RWPE1 (cell line): ENCODE measurements at regions not wholly inside any gene's neighbourhood (a gene's known extent, or its start where the extent isn't known, plus 50 kb on each side); places are given as distances from the start of the nearest gene placed in this dataset.

Experiments
- CTCF ChIA-PET: fragments of 350-600 bp; sonication (Branson Sonifier 250); formaldehyde crosslinking; extraction: SDS; loops from one replicate; lab custom pipeline; 2021; lab: Yijun Ruan, JAX
- POLR2A ChIA-PET: fragments of 400-600 bp; formaldehyde crosslinking; extraction: SDS; loops from one replicate; lab custom pipeline; 2020; ENCODE audit warnings: antibody characterized with exemption; ENCODE audit not compliant: low non-redundant PET; lab: Yijun Ruan, JAX
- DNase-seq: peaks from one replicate; pipeline ENCODE4 v3.0.0; 2012; ENCODE audit warnings: low spot score
- H3K27ac ChIP-seq: fragments of 450-650 bp; 2 replicates; pipeline ENCODE4 v1.5.1; 2017
- CTCF ChIP-seq: fragments of 450-650 bp; conservative IDR thresholded peaks from 2 replicates; pipeline ENCODE4 v1.5.1; 2017; ENCODE audit warnings: low read depth, mild to moderate bottlenecking

GRCh38 chr12:87849074-87849473 lies 180.1 kb downstream of the C12orf50 start:
- ChIA-PET CTCF (interaction anchor here (0.6 to 1.2 kb wide), 4 partner anchors 9 to 780 kb away, joined by 3 to 4 read pairs (median 4); no protein-coding TSS in a partner anchor), POLR2A (no interaction called here)
- no peak for DNase-seq
- no peak for TF ChIP-seq CTCF
- no peak overlapping the region for H3K27ac ChIP-seq

GRCh38 chr12:87848248-87848868 lies 180.8 kb downstream of the C12orf50 start:
- H3K27ac ChIP-seq: no peak overlapping the region
- TF ChIP-seq CTCF: peak; percentile 84
- ChIA-PET CTCF (interaction anchor here (0.5 to 1.2 kb wide), 7 partner anchors 8 to 1052 kb away, joined by 3 to 12 read pairs (median 3); no protein-coding TSS in a partner anchor), POLR2A (no interaction called here)
- peak; percentile 22 for DNase-seq

GRCh38 chr12:87847147-87847546 lies 182.1 kb downstream of the C12orf50 start:
- ChIA-PET CTCF (no interaction called here), POLR2A (no interaction called here)
- H3K27ac ChIP-seq: no peak overlapping the region
- DNase-seq: no peak
- TF ChIP-seq CTCF: no peak

- POLR2A ChIA-PET: no interaction called here
- CTCF ChIA-PET: no interaction called here
- H3K27ac ChIP-seq: no peak overlapping the region
- no peak for TF ChIP-seq CTCF
- DNase-seq: no peak
These were observed 183.2 kb downstream of the C12orf50 start for GRCh38 chr12:87846045-87846444.

GRCh38 chr12:87841935-87842334 lies 187.3 kb downstream of the C12orf50 start:
- TF ChIP-seq CTCF: no peak
- ChIA-PET POLR2A (no interaction called here), CTCF (no interaction called here)
- DNase-seq: no peak
- H3K27ac ChIP-seq: no peak overlapping the region

GRCh38 chr12:87836190-87836589 lies 193.0 kb downstream of the C12orf50 start:
- POLR2A ChIA-PET: no interaction called here
- CTCF ChIA-PET: interaction anchor here (0.5 to 0.9 kb wide), 3 partner anchors 13 to 1964 kb away, joined by 3 read pairs; no protein-coding TSS in a partner anchor
- no peak for DNase-seq
- no peak for TF ChIP-seq CTCF
- no peak overlapping the region for H3K27ac ChIP-seq
